SKM-1 (cell line): ENCODE measurements at regions not wholly inside any gene's neighbourhood (a gene's known extent, or its start where the extent isn't known, plus 50 kb on each side); places are given as distances from the start of the nearest gene placed in this dataset.
"Not testable (repeated sequence)": the region's sequence is repeated elsewhere in the genome, so short reads cannot be mapped to it uniquely, and the experiment has no call there.

ENCODE experiments used
- DNase-seq: peaks from one replicate; lab custom pipeline; 2025; ENCODE audit not compliant: unreplicated experiment; lab: John Stamatoyannopoulos, UW

DNA sequence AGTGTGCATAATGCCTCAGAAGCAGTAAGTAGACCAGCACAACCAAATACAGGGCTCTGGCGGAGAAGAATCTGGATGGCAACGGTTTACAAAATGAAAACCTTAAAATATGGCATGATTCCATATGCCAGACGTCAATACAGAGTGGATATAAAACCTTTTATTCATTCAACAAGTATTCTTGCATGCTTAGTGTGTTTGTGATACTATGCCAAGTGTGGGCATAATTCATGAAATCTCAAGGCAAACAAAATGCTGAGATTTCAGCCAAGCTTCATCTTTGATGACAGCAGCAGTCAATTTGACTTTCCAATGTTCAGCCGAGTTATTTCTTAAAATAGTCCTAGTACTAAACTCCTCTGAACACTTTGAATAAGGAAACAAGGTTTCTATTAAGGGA, 119.4 kb downstream of the CD24 start:
- DNase-seq: no peak

DNA sequence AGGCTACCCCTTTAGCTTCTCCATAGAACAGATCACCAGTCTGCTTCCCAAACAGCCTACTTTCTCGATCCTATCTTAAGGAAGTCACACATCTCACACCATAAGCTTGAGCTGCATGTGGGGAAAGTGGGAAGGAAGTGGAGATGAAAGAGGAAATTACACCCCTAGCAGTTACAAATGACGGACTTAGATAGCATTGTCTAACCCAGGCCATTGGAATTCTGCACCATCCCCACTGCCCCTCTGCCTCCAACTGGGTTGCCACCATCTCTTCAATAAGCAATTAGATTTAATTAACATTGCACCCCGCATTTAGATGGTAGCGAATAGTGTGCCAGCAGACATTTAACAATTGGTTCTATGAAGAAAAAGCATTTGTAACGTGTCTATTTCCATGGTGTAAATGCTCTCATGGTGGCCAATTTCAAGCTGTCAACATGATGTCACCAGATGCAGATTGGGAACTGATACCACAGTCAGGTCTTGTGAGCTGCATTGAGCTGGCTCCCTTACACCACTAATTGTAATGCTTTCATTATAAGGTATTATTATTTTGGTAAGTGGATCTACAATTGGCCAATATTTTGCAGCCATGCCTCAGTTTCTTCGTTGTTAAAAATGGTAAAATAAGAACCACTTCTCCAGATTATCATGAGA, 124.7 kb downstream of the CD24 start:
- peak; percentile 34 for DNase-seq

- peak; percentile 84 for DNase-seq
These were observed 125.4 kb downstream of the CD24 start for GRCh38 chr6:106849120-106849519.

DNA sequence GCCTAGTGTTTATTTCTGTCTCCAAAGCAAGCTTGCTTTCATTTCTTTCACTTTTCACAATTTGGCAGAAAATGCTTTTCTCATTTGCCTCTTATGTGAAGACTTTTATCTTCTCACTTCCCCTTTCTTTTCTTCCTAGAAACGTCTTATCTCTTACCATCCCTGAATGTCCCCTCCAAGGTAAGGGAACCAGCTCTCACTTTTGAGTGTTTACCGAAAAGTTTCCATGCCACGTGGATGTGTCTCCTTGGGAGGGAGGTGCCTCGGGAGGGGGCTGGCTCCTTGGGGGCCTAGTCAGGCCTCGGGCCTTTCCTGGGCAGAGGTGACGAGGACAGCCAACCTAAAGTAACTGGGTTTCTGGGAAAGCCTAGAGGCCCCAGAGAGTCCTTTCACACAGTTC, 127.4 kb downstream of the CD24 start:
- DNase-seq: no peak

- no peak for DNase-seq
These were observed 129.6 kb downstream of the CD24 start for GRCh38 chr6:106844930-106845329.

- no peak for DNase-seq
These were observed 141.6 kb downstream of the CD24 start for GRCh38 chr6:106832766-106833510.

DNA sequence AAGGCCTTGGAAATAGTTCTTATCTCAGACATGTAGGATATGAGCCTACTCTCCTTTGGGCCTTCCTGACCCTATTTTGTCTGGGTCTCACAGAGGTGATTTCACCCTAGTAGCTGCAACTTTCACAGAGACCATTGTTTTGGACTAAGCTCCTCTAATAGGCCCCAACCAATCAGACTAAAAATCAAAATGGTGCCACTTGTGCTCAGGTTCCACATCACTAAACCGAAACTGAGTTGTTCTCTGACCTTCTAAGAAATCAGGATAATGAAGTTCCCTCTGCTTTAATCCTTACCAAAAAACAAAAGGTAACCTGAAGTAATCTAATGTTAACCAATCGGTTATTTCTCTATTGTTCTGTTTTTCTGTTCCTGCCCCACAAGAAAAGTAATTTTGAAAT, 143.6 kb downstream of the CD24 start:
- DNase-seq: no peak

DNA sequence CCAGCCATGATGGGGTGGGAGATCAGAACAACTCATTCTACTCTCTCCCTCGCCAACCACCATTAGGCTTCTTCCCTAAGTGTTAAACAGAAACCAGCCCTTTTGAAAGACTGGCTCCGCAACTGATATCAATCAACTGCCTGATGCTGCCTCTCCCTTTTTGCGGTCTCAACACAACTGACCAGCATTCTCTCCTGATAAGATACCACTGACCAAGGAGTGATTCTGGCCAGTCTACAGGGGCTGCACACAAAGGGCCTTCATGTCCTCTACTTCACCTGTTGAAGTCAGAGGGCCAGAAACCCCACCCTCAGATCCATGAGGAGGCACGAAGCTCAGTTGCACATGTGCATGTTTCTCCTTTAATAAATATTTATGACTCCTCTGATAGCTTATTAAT, 145.1 kb downstream of the CD24 start:
- no peak for DNase-seq

- no peak for DNase-seq
These were observed 147.4 kb downstream of the CD24 start for GRCh38 chr6:106827081-106827480.

GRCh38 chr6:106825156-106825555, 149.4 kb downstream of the CD24 start:
- DNase-seq: no peak

GRCh38 chr6:106823732-106824351, 150.7 kb downstream of the CD24 start:
- no peak for DNase-seq

DNA sequence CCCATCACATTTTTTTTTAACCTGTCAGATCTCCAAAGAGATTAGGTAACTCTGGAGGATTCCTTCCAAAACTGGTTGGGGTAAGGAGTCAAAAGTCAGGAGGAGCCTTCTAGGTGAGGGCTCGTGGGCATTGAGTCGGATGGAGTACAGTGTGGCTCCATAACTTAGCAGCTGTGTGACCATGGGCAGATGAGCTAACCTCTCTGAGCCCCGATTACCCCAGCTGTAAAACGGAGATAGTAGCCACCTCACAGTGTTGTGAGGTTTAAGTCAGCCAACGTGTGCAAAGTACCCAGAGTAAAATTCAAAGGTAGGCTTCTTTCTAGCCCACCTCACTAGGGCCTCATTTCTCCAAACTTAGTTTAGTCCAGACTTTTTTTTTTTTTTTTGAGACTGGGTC, 151.5 kb downstream of the CD24 start:
- no peak for DNase-seq

DNA sequence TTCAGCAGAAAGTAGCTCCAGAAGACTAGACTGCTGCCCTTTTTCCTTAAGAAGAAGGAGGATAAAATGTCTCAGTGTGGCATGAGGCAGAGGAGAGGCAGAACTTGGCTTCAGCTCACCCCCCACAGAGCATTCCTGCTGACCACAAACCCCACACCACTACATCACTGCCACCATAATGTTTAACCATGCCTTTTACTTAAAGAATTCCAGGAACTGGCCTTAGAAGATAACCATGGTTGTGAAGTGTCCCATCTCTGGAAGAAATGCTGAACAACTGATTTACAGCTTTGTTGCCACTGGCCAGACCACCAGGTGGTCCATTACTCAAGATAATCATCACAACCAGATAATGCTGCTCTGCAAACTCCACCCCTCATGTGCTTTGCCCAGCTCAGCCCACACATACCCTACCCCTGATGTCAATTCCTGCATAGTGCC, 154.1 kb downstream of the CD24 start:
- no peak for DNase-seq

DNA sequence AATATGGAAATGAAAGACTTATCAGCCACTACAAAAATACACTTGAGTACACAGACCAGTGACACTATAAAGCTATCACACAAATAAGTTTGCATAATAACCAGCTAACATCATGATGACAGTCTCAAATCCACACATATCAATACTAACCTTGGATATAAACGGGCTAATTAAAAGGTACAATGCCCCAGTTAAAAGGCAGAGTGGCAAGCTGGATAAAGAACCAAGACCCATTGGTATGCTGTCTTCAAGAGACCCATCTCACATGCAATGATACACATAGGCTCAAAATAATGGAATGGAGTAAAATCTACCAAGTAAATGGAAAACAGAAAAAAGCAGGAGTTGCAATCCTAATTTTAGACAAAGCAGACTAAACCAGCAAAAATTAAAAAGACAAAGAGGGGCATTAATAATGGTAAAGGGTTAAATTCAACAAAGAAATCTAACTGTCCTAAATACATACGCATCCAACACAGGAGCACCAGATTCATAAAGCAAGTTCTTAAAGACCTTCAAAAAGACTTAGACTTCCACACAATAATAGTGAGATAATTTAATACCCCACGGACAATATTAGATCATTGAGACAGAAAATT, 163.3 kb downstream of the CD24 start:
- DNase-seq: no peak

DNA sequence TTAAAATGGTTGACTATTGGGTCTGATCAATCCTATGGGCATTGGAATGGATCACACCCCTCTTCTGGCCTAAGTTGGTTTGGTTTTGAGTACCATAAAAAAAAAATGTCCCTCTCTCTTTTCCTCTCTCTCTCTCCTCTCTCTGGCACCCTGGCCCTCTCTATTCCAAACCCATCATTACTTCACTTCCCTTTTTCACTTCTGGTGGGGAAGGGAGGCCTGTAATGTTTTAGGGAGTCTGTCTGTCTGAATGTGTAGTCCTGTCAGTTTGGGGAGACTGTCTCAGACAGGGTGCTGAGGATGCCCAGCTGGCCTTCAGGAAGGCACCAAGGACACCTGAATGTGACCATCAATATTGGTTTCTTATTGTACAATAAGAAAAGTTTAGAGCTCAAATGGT, 165.8 kb downstream of the CD24 start:
- no peak for DNase-seq

DNA sequence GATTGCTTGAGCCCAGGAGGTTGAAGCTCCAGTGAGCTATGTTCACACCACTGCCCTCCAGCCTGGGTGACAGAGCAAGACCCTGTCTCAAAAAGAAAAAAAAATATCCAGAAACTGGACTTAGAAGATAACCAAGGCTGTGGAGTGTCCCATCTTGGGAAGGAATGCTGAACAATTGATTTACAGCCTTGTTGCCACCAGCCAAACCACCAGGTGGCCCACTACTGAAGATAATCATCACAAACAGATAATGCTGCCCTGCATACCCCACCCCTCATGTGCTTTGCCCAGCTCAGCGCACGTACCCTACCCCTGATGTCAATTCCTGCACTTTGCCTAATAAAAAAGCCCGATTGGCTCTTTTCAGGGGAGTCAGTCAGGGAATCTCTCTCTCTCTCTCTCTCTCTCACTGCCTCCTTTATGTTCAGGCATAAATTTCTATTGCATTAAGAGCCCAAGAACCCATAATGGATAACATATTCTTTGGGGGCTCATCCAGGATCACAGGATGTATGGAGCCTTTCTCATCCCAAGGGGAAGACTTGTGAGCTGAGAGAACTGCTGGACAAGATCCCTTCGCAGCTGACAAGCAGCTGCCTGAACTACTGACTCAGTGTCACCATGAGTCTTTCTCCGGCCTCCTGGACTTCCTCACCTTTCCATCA, 166.4 kb downstream of the CD24 start:
- no peak for DNase-seq

DNA sequence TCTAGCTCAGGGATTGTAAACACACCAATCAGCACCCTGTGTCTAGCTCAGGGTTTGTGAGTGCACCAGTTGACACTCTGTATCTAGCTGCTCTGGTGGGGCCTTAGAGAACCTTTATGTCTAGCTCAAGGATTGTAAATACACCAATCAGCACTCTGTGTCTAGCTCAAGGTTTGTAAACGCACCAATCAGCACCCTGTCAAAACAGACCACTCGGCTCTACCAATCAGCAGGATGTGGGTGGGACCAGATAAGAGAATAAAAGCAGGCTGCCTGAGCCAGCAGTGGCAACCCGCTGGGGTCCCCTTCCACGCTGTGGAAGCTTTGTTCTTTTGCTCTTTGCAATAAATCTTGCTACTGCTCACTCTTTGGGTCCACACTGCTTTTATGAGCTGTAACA, 168.3 kb downstream of the CD24 start:
- not testable (repeated sequence) for DNase-seq

- no peak for DNase-seq
These were observed 168.8 kb downstream of the CD24 start for GRCh38 chr6:106805771-106806170.

- no peak for DNase-seq
These were observed 169.9 kb downstream of the CD24 start for GRCh38 chr6:106804346-106805335.

DNA sequence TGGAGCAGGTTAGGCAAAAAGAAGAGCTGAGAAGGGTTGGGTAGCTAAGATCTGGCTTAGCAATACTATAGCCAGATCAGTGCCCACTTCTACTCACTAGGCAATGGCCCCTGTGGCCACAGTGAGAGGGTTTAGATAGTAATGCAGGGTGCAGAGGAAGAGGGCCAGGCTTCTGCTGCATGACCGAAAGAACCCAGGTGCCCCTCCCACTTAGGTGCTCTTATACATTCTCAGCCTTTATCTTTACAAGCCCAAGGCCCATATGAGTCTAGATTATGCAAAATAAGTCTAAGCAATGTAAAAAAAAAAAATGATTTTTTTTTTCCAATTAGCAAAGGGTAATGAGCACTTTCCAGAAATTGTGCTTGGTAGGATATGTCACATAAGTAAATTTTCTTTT, 171.3 kb downstream of the CD24 start:
- no peak for DNase-seq
